ENCODE measurements at regions not wholly inside any gene's neighbourhood (a gene's known extent, or its start where the extent isn't known, plus 50 kb on each side); places are given as distances from the start of the nearest gene placed in this dataset.

GRCh38 chr22:48811885-48812284 is 1015.8 kb downstream of the BRD1 start (continued):
- TF ChIP-seq, protein P1, sequence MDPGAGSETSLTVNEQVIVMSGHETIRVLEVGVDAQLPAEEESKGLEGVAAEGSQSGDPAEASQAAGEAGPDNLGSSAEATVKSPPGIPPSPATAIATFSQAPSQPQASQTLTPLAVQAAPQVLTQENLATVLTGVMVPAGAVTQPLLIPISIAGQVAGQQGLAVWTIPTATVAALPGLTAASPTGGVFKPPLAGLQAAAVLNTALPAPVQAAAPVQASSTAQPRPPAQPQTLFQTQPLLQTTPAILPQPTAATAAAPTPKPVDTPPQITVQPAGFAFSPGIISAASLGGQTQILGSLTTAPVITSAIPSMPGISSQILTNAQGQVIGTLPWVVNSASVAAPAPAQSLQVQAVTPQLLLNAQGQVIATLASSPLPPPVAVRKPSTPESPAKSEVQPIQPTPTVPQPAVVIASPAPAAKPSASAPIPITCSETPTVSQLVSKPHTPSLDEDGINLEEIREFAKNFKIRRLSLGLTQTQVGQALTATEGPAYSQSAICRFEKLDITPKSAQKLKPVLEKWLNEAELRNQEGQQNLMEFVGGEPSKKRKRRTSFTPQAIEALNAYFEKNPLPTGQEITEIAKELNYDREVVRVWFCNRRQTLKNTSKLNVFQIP (CRISPR knock-in tag; IDR thresholded peaks at IDR 0.05; ENCODE audit: borderline replicate concordance, low read depth): no peak
- TF ChIP-seq ZFP3 (CRISPR knock-in tag; IDR thresholded peaks at IDR 0.05) (no peak), PATZ1 (CRISPR knock-in tag; IDR thresholded peaks at IDR 0.05; ENCODE audit: borderline replicate concordance) (no peak), ZC3H10 (CRISPR knock-in tag; IDR thresholded peaks at IDR 0.05) (no peak), CSDC2 (CRISPR knock-in tag; IDR thresholded peaks at IDR 0.05) (no peak), ZNF8 (CRISPR knock-in tag; IDR thresholded peaks at IDR 0.05) (no peak), TOX (CRISPR knock-in tag; IDR thresholded peaks at IDR 0.05; ENCODE audit: borderline replicate concordance) (no peak), OSR1 (CRISPR knock-in tag; IDR thresholded peaks at IDR 0.05) (no peak), ISL1 (CRISPR knock-in tag; IDR thresholded peaks at IDR 0.05) (no peak), PPARA (CRISPR knock-in tag; IDR thresholded peaks at IDR 0.05; ENCODE audit: borderline replicate concordance) (no peak), BACH2 (CRISPR knock-in tag; IDR thresholded peaks at IDR 0.05; ENCODE audit: borderline replicate concordance) (no peak), ESRRG (CRISPR knock-in tag; IDR thresholded peaks at IDR 0.05) (no peak)

DNA sequence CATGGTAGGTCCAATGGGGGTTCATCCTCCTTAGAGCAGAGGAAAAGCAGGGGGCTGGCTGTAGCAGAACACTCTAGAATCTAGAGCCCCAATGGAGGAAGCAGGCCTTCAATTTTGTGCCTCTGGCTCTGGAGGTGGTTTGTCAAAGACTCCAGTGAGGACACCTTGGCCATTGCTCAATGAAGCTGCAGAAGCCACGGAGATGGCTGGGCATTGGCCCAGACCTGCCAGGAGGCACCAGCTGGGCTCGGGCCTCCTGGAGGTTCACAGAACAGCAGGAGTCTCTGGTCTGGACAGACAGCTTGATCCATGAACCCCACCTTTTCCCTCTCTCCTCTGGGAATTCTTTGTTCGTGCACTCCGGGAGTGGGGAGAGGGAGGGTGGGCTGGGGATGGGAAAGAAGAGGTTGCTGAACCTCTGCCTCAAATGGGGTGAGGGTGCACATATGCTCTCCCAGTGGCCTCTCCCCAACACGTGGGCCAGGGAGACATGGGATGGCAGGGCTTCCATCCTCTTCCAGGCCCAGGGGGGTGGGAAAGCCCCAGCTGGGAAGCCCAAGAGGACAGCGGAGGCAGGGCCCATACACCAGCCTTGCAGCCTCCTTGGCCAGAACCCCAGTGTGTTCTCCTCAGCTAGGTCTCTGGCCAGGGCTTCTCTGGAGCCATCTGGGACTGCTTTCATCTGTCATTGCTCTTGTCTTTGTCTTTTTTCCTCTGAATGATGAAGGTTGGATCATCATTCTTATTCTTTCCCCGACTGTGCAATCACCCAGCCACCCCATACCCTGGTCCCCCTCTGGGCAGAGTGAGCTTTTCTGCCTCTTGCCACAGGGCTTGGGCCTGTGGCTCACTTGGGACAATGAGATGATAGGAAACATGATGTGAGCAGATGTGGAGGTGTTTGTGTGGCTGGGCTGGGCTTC is 1019.4 kb downstream of the BRD1 start:
- no peak for TF ChIP-seq ZFP3 (CRISPR knock-in tag; IDR thresholded peaks at IDR 0.05)
- no peak for TF ChIP-seq CSDC2 (CRISPR knock-in tag; IDR thresholded peaks at IDR 0.05)
- TF ChIP-seq TOX (CRISPR knock-in tag; IDR thresholded peaks at IDR 0.05; ENCODE audit: borderline replicate concordance): no peak
- no peak for TF ChIP-seq CREB5 (CRISPR knock-in tag; IDR thresholded peaks at IDR 0.05; ENCODE audit: low read depth)
- TF ChIP-seq ISL1 (CRISPR knock-in tag; IDR thresholded peaks at IDR 0.05): no peak
- TF ChIP-seq GLIS3 (CRISPR knock-in tag; IDR thresholded peaks at IDR 0.05): no peak
- no peak for TF ChIP-seq ESRRG (CRISPR knock-in tag; IDR thresholded peaks at IDR 0.05)
- no peak for TF ChIP-seq OSR1 (CRISPR knock-in tag; IDR thresholded peaks at IDR 0.05)
- TF ChIP-seq ZNF8 (CRISPR knock-in tag; IDR thresholded peaks at IDR 0.05): no peak
- no peak for TF ChIP-seq ARNTL (CRISPR knock-in tag; IDR thresholded peaks at IDR 0.05; ENCODE audit: borderline replicate concordance, low read depth)
- no peak for TF ChIP-seq ZC3H10 (CRISPR knock-in tag; IDR thresholded peaks at IDR 0.05)
- no peak for TF ChIP-seq ZNF70 (CRISPR knock-in tag; IDR thresholded peaks at IDR 0.05)
- TF ChIP-seq PPARA (CRISPR knock-in tag; IDR thresholded peaks at IDR 0.05; ENCODE audit: borderline replicate concordance): no peak
- no peak for TF ChIP-seq ZNF565 (CRISPR knock-in tag; conservative IDR thresholded peaks at IDR 0.05; ENCODE audit: low read depth)
- no peak for TF ChIP-seq TCF4 (CRISPR knock-in tag; IDR thresholded peaks at IDR 0.05; ENCODE audit: borderline replicate concordance)
- no peak for TF ChIP-seq ZFP30 (CRISPR knock-in tag; IDR thresholded peaks at IDR 0.05)
- TF ChIP-seq, protein P2, sequence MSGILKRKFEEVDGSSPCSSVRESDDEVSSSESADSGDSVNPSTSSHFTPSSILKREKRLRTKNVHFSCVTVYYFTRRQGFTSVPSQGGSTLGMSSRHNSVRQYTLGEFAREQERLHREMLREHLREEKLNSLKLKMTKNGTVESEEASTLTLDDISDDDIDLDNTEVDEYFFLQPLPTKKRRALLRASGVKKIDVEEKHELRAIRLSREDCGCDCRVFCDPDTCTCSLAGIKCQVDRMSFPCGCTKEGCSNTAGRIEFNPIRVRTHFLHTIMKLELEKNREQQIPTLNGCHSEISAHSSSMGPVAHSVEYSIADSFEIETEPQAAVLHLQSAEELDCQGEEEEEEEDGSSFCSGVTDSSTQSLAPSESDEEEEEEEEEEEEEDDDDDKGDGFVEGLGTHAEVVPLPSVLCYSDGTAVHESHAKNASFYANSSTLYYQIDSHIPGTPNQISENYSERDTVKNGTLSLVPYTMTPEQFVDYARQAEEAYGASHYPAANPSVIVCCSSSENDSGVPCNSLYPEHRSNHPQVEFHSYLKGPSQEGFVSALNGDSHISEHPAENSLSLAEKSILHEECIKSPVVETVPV (CRISPR knock-in tag; IDR thresholded peaks at IDR 0.05): no peak
- TF ChIP-seq PATZ1 (CRISPR knock-in tag; IDR thresholded peaks at IDR 0.05; ENCODE audit: borderline replicate concordance): no peak
- ATAC-seq: no peak

- TF ChIP-seq RARB (CRISPR knock-in tag; IDR thresholded peaks at IDR 0.05) (no peak), ZFP30 (CRISPR knock-in tag; IDR thresholded peaks at IDR 0.05) (no peak), ZNF70 (CRISPR knock-in tag; IDR thresholded peaks at IDR 0.05) (no peak)
- TF ChIP-seq, protein P2 (CRISPR knock-in tag; IDR thresholded peaks at IDR 0.05): no peak
- ATAC-seq: no peak
Measured at GRCh38 chr22:48807155-48807554, 1020.5 kb downstream of the BRD1 start.

Data from SK-N-SH treated with all-trans-retinoic acid at 6 μM for 48 hours (cell line).